ENCODE measurements at regions not wholly inside any gene's neighbourhood (a gene's known extent, or its start where the extent isn't known, plus 50 kb on each side); places are given as distances from the start of the nearest gene placed in this dataset.
A peak's percentile ranks its signal among the peaks of the same experiment; 100 is the strongest.

- Histone ChIP-seq H3K56ac (ENCODE audit: insufficient read length, low read depth, low read length) (no peak overlapping the region), H4K8ac (replicated peaks; ENCODE audit: insufficient read length, low read depth, low read length) (no peak overlapping the region), H4K5ac (ENCODE audit: insufficient read length, low read depth, low read length) (no peak overlapping the region), H3K9ac (ENCODE audit: extremely low read depth, insufficient read length, low read length) (no peak overlapping the region), H3K4me1 (ENCODE audit: insufficient read depth, low read length) (no peaks in the 10 kb centered on the region), H3K27ac (ENCODE audit: insufficient read length, low read depth, low read length) (no peak overlapping the region), H3K18ac (ENCODE audit: insufficient read length, low read depth, low read length) (no peak overlapping the region), H4K91ac (ENCODE audit: insufficient read length, low read depth, low read length) (no peak overlapping the region), H3K4me2 (ENCODE audit: insufficient read depth, insufficient read length, low read length) (no peak overlapping the region), H2BK12ac (ENCODE audit: insufficient read length, low read depth, low read length) (no peak overlapping the region), H3K4ac (ENCODE audit: low read depth, low read length) (no peak overlapping the region), H3K79me1 (ENCODE audit: insufficient read depth, low read depth, low read length, poor library complexity, severe bottlenecking) (no peaks in the 10 kb centered on the region), H3K23ac (ENCODE audit: insufficient read length, low read depth, low read length) (no peak overlapping the region), H3T11ph (ENCODE audit: low read length) (no peak overlapping the region), H3K27me3 (ENCODE audit: insufficient read depth, low read length) (no peaks in the 10 kb centered on the region; the same call in 1 of the 2 replicates), H2BK5ac (ENCODE audit: insufficient read length, low read length) (no peak overlapping the region), H3K9me3 (ENCODE audit: control insufficient read depth, low read depth, low read length) (no peaks in the 10 kb centered on the region), H2AFZ (ENCODE audit: low read length) (no peak overlapping the region), H4K20me1 (ENCODE audit: control insufficient read depth, insufficient read depth, insufficient read length) (no peaks in the 10 kb centered on the region), H3K79me2 (ENCODE audit: insufficient read depth, low read length) (no peaks in the 10 kb centered on the region), H2AK5ac (ENCODE audit: insufficient read length, low read length) (no peak overlapping the region), H3K14ac (ENCODE audit: insufficient read depth, low read length) (no peak overlapping the region; the same call in 1 of the 2 replicates), H2BK120ac (ENCODE audit: low read depth, low read length, poor library complexity, severe bottlenecking) (no peak overlapping the region), H3K23me2 (ENCODE audit: insufficient read length, low read depth, low read length, poor library complexity, severe bottlenecking) (no peaks in the 10 kb centered on the region), H2BK20ac (ENCODE audit: low read depth, low read length, poor library complexity, severe bottlenecking) (no peak overlapping the region), H2BK15ac (ENCODE audit: low read depth, low read length) (no peak overlapping the region)
- no peak for TF ChIP-seq CTCF (conservative IDR thresholded peaks at IDR 0.05)
- DNase-seq, result no peak
- H3K4me1 Mint-ChIP-seq, result peaks cover 2 to 7% of the 10 kb centered on the region in 2 experiments; a peak in 2 of 4 replicates
- H3K9me3 Mint-ChIP-seq, result no peaks in the 10 kb centered on the region
- H3K4me3 Mint-ChIP-seq, result no peak overlapping the region
- peak overlapping the region in 1 of 3 experiments; percentile 59; a peak in 1 of 7 replicates for H3K27ac Mint-ChIP-seq
- no CpG with 5 or more reads among the region's 7 CpGs for WGBS (ENCODE audit: extremely low coverage, insufficient read length, low lambda C conversion rate)
- peaks cover 3% of the 10 kb centered on the region for H3K27me3 Mint-ChIP-seq (ENCODE audit: low read depth)
- no peaks in the 10 kb centered on the region for H3K36me3 Mint-ChIP-seq (ENCODE audit: insufficient read depth in 1 of 3, low read depth in 3 of 3)
Measured at GRCh38 chr18:22088029-22088428, 81.4 kb upstream of the GATA6 start.

All from H9 (cell line).